ENCODE measurements at regions not wholly inside any gene's neighbourhood (a gene's known extent, or its start where the extent isn't known, plus 50 kb on each side); places are given as distances from the start of the nearest gene placed in this dataset.
"Not testable (repeated sequence)": the region's sequence is repeated elsewhere in the genome, so short reads cannot be mapped to it uniquely, and the experiment has no call there.

DNA sequence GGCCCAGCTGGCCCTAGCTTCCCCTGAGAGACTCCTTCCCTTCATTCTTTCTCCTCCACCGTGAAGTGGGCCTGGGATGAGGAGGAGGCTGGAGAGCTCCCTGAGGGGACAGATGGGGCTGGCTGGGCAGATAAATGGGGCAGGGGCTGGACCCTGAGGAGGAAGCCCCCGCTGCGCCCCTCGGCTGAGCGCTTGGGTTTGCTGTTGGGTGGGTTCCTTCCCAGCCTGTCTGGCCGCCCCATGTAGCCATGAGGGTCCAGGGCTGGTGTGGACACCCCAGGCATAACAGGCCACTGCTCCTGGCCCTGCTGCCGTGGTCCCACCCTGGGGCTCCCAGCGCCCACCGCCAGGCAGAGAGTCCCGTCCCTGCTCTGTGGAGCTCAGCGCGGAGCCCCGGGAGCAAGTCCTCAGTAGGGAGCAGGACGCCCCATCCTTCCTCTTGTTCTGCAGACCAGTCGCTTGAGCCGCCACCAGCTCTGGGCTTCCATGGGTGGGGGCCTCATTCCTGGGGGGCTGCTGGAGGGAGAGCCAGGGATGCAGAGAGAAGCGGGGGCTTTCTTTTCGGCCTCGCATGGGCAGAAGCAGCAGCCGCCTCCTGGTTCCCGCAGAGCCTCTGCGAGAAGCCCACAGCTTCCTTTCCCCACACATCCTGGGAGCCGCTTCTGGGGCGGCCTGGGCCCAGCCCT is 266.4 kb upstream of the TCERG1L start:
- DNase-seq (ENCODE audit: low read depth in 3 of 3, low spot score in 1 of 3) = no peak

GRCh38 chr10:131578472-131578970 is 267.0 kb upstream of the TCERG1L start:
- no peak for DNase-seq (ENCODE audit: low read depth in 3 of 3, low spot score in 1 of 3)

- no peak for DNase-seq (ENCODE audit: low read depth in 3 of 3, low spot score in 1 of 3)
Observed at GRCh38 chr10:131579251-131580071, 267.9 kb upstream of the TCERG1L start.

- DNase-seq (ENCODE audit: low read depth in 3 of 3, low spot score in 1 of 3) = no peak
Observed at GRCh38 chr10:131580076-131580652, 268.6 kb upstream of the TCERG1L start.

DNA sequence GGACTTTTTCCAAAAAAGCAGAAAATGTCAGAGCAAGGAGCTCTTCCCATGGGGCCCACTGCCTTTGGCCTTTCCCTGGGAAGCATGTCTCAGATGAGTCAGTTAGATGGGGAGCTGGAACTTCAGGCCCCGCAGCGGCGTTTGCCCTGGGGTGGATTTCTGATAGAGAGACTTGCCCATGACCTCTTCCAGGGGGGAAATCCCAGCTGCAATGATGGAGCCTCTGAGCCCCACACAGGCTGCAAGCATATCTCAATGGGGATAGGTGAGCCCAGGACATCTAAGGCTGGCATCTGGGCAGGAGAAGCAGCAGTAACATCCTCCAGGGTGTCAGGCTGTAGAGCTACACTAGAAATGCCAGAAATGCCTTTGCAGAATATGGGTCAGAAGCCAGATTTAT is 269.2 kb upstream of the TCERG1L start:
- no peak for DNase-seq (ENCODE audit: low read depth in 3 of 3, low spot score in 1 of 3)

- DNase-seq (ENCODE audit: low read depth in 3 of 3, low spot score in 1 of 3) = not testable (repeated sequence)
Observed at GRCh38 chr10:131581547-131581946, 270.0 kb upstream of the TCERG1L start.

DNA sequence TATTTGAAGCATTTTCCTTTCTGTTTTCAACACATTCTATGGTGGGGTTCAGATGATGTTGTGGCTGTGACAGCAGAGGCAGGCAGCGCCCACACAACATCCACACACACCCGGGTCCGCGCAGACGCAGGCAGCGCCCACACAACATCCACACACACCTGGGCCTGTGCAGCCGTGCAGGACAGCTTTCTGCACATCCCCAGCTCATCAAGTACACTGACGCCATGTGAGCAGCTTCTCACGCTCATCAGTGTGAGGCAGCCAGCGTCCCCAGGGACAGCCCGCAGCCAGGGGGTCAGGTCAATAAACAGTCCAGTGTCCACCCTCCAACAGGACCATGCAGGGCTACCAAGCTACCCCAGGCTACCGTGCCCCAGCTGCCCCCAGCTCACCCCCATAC is 272.8 kb upstream of the TCERG1L start:
- no peak for DNase-seq (ENCODE audit: low read depth in 3 of 3, low spot score in 1 of 3)

DNA sequence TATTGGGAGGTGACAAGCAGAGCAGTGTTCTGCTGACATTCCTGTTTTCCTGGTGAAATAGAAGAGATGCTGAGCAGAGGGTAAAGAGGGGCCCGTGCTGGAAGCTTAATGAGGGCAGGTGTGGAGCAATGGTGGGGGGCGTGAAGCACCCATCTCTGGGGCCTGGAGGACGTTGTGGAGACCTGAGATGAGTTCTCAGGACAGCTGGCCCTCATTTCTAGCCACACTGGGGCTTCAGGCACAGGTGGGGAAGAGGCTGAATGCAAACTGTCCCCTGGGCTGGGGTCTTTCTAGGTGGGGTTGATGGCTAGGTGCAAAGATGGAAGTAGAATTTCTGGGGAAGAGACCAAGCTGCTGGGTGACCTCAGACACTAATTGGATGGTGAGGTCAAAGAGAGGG is 274.2 kb upstream of the TCERG1L start:
- DNase-seq (ENCODE audit: low read depth in 3 of 3, low spot score in 1 of 3) = no peak

DNA sequence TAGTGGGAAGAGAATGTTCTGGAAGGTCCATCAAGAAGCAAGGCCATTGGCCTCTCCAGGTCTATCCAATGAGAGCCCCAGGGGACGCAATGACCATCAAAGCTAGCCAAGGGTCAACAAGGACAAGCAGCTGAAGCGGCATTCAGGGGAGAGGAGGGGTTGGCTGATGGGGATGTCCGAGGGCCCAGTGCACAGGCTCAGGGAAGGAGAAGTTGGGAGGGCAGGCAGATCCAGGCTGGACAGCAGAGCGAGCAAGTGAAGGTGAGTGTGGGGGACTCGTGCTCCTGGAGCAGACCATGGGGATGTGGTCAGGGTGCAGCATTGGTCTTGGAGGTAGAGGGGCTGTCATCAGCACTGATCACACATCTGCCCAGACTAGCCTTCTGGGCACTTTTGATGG is 275.4 kb upstream of the TCERG1L start:
- no peak for DNase-seq (ENCODE audit: low read depth in 3 of 3, low spot score in 1 of 3)

DNA sequence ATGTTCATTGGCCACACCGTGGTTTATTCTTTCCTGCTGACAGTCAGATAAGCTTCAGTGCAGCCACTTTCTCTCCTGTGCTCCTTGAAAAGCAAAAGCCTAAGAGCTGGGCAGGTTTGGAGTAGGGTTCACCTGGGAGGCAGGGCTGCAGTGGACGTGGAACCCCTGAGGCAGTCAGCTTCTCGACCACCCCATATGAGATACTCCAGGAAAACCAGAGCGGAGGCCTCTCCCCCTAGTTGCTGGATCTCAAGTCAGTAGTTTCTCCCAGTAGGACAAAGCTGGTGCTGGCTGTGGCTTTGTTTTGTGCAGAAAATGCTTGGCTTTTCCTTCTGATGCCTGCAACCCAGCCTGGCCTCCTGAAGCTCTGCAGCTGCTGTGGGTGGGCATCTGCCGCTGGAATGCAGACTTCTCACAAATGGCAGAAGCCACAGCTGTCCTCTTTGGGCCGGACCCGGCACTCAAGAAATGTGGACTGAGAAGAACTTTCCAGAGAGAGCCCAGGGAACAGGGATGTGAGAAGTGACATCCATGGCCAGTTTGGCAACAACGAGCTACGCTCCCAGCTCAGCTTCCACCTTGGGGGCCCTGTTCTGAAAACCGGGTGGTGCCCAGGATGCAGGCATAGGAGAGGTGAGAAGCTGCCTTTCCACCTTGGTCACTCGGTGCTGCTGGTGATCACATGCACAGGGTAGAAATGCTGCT is 276.6 kb upstream of the TCERG1L start:
- DNase-seq (ENCODE audit: low read depth in 3 of 3, low spot score in 1 of 3) = no peak

DNA sequence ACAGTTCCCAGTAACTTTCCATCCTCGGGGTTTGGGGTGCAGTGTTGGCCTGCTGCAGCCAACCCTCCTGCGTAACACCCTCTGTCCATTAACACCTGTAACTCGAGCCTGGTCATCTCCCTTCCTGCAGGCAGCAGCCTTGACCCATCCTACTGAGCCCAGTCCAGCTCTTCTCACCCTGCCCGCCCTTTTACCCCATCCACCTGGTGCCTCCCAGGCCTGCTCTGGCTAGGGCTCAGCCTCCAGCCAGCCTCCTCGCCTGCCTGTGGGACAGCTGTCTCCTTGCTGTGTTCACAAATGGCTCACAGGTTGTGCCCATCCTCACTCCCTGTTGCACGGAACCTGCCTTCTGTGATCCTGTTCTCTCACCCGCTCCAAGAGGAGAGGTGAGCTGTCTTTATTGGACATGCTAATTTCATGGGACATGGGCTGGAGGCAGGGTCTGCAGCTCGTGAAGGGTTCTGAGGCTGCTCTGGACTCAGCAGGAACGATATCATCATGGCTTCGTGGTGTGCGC is 277.2 kb upstream of the TCERG1L start:
- DNase-seq (ENCODE audit: low read depth in 3 of 3, low spot score in 1 of 3) = no peak

DNA sequence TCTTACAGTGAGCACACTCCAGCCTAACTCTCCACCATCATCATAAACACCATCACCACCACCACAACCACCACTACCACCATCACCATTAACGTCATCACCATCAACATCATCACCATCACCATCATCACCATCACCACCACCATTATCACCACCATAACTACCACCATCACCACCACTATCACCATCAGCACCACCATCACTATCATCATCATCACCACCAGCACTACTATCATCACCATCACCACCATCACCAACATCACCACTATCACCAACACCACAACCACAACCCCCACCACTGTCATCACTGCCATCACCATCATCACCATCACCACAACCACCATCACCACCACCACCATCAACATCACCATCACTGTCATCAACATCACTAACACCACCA is 279.0 kb upstream of the TCERG1L start:
- DNase-seq (ENCODE audit: low read depth in 3 of 3, low spot score in 1 of 3) = no peak

GRCh38 chr10:131591936-131592335 is 280.4 kb upstream of the TCERG1L start:
- no peak for DNase-seq (ENCODE audit: low read depth in 3 of 3, low spot score in 1 of 3)

GRCh38 chr10:131609176-131609575 is 291.6 kb upstream of the PPP2R2D start:
- no peak for DNase-seq (ENCODE audit: low read depth in 3 of 3, low spot score in 1 of 3)

GRCh38 chr10:131615150-131615549 is 285.7 kb upstream of the PPP2R2D start:
- DNase-seq (ENCODE audit: low read depth in 3 of 3, low spot score in 1 of 3) = no peak

DNA sequence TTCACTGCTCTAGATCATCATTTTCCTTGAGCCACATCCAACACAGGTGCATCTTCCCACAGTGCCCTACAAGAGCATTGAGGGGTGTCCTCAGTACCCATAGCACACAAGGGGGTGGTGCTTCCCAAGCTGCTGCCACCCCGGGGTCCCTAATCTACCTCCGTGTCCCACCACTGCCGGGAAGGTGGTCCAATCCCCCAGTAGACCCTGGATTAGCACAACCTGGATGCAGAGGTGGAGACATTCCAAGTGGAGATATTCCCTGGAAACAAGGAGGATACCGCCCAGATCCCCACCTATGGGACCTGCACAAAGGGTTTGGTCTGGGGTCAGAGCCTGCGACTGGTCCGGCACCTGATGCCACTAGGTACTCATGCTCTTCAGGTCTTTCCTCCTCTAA is 284.8 kb upstream of the PPP2R2D start:
- no peak for DNase-seq (ENCODE audit: low read depth in 3 of 3, low spot score in 1 of 3)

- DNase-seq (ENCODE audit: low read depth in 3 of 3, low spot score in 1 of 3) = no peak
Observed at GRCh38 chr10:131617113-131617858, 283.5 kb upstream of the PPP2R2D start.

DNA sequence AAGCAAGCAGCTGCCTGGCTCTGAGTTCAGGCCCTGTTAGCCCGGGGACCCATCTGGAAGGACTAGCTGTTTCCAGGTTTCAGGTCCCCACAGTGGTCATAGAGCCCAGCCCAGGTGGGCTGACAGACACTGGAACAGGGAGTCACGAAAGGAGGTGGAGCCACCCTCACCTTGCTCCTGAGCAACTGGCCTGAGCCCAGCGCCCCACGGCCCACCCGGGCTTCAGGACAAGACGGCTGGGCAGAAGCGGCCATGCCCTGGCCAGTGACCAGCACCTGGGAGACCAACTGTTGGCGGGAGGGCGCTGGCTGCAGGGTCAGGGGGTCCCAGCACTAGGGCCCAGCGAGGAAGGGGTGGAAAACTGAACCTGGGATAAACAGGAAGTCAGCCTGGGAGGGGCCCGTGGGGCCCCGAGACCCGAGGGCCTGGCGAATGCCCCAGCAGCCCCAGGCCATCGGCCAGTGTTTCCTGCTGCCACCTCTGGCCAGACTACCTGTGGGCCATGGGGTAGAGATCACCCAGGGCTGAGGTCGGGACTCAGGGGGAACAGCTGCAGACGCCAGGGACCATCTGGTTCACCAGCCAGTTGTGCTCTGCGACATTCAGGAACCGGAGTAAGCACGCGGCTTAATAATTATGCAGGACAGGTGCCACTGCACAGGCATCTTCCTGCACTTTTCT is 282.1 kb upstream of the PPP2R2D start:
- no peak for DNase-seq (ENCODE audit: low read depth in 3 of 3, low spot score in 1 of 3)

DNA sequence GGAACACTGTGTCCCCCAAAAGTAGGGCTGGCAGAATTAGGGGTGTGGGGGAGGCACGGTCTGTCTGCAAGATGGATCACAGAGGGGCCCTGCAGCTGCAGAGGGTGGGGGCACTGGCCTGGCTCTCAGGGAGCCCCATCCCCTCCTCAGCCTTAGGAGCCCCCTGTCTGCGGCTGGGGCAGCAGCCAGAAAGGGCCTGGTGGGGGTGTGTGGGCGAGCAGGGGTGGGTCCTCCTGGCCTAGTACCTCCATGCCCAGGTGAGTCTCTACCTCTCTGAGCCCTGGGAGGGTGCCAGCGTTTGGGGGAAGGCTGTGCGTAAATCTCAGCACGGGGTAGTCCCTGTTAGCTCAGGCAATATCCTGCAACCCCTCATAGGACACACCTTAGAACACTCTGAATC is 280.5 kb upstream of the PPP2R2D start:
- no peak for DNase-seq (ENCODE audit: low read depth in 3 of 3, low spot score in 1 of 3)

DNA sequence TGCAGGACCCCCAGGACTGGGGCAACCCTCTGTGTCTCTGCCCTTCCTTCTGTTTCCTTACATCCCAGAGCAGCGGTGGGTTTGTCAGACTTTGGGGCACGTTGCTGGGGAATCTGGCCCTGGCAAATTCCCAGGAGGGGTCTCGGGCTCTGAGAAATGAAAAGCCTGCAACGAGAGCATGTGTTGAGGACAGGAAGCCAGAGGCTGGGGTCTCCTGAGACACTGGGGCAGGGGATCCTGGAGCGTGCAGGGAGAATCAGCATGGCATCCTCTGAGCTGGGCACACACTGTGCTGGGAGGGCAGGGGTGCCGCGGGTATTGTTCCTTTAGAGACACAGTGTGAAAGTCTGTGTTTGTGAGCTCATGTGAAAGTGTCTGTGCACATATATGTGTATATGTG is 279.9 kb upstream of the PPP2R2D start:
- no peak for DNase-seq (ENCODE audit: low read depth in 3 of 3, low spot score in 1 of 3)

Data from stimulated activated CD4-positive, alpha-beta T cell treated with anti-CD3 and anti-CD28 coated beads, TNF-alpha, amount 100 ng/mL, for 1 hour (primary cell).